Panc1 (cell line): ENCODE measurements at regions not wholly inside any gene's neighbourhood (a gene's known extent, or its start where the extent isn't known, plus 50 kb on each side); places are given as distances from the start of the nearest gene placed in this dataset.

Experiments
- POLR2AphosphoS5 ChIP-seq: IDR thresholded peaks from 2 replicates; pipeline ENCODE4 v1.6.1; 2012; ENCODE audit warnings: mild to moderate bottlenecking, low read depth, low read length, moderate library complexity
- SIN3A ChIP-seq: IDR thresholded peaks from 2 replicates; pipeline ENCODE4 v1.6.1; 2012; ENCODE audit warnings: low read depth, mild to moderate bottlenecking, low read length, moderate library complexity, borderline replicate concordance; ENCODE audit not compliant: insufficient read depth
- TCF7L2 ChIP-seq: IDR thresholded peaks from 2 replicates; pipeline ENCODE4 v1.6.1; 2011; ENCODE audit warnings: mild to moderate bottlenecking, low read depth, low read length, inconsistent platforms
- TF ChIP-seq, protein P1 (sequence below): fragments of 450-650 bp; IDR thresholded peaks from 2 replicates; pipeline ENCODE4 v1.5.1; 2017; ENCODE audit warnings: mild to moderate bottlenecking
- TF ChIP-seq, protein P2 (sequence below), 2 experiments: IDR thresholded peaks; 2 replicates each; pipeline ENCODE4 v1.6.1; 2011 to 2012; ENCODE audit warnings: low read depth in 2 of 2, control low read depth in 1 of 2, low read length in 1 of 2, mild to moderate bottlenecking in 1 of 2, moderate library complexity in 1 of 2; ENCODE audit not compliant: insufficient read depth in 1 of 2

DNA sequence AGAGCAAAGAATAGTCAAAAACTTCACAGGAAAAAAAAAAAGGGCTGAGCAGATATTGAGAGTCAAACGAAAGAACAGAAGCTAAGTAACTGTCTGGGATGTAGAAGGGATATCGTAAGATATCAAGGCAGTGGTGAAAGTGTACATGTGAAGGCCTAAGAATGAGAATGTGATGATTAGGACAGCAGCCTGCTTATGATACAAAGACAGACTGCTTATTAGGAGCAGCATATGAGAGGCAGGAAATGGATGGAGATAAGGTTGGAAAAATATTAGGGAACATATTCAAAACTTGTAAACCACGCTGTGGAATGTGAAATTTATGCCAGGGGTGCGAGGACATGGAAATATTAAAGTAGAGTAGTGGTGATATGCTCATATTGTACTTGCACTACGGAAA is 133.1 kb upstream of the FAM174A start:
- TF ChIP-seq, protein P1, sequence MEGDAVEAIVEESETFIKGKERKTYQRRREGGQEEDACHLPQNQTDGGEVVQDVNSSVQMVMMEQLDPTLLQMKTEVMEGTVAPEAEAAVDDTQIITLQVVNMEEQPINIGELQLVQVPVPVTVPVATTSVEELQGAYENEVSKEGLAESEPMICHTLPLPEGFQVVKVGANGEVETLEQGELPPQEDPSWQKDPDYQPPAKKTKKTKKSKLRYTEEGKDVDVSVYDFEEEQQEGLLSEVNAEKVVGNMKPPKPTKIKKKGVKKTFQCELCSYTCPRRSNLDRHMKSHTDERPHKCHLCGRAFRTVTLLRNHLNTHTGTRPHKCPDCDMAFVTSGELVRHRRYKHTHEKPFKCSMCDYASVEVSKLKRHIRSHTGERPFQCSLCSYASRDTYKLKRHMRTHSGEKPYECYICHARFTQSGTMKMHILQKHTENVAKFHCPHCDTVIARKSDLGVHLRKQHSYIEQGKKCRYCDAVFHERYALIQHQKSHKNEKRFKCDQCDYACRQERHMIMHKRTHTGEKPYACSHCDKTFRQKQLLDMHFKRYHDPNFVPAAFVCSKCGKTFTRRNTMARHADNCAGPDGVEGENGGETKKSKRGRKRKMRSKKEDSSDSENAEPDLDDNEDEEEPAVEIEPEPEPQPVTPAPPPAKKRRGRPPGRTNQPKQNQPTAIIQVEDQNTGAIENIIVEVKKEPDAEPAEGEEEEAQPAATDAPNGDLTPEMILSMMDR, result no peak
- TF ChIP-seq POLR2AphosphoS5 (no peak), TCF7L2 (no peak), SIN3A (no peak)
- TF ChIP-seq, protein P2, sequence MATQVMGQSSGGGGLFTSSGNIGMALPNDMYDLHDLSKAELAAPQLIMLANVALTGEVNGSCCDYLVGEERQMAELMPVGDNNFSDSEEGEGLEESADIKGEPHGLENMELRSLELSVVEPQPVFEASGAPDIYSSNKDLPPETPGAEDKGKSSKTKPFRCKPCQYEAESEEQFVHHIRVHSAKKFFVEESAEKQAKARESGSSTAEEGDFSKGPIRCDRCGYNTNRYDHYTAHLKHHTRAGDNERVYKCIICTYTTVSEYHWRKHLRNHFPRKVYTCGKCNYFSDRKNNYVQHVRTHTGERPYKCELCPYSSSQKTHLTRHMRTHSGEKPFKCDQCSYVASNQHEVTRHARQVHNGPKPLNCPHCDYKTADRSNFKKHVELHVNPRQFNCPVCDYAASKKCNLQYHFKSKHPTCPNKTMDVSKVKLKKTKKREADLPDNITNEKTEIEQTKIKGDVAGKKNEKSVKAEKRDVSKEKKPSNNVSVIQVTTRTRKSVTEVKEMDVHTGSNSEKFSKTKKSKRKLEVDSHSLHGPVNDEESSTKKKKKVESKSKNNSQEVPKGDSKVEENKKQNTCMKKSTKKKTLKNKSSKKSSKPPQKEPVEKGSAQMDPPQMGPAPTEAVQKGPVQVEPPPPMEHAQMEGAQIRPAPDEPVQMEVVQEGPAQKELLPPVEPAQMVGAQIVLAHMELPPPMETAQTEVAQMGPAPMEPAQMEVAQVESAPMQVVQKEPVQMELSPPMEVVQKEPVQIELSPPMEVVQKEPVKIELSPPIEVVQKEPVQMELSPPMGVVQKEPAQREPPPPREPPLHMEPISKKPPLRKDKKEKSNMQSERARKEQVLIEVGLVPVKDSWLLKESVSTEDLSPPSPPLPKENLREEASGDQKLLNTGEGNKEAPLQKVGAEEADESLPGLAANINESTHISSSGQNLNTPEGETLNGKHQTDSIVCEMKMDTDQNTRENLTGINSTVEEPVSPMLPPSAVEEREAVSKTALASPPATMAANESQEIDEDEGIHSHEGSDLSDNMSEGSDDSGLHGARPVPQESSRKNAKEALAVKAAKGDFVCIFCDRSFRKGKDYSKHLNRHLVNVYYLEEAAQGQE (IDR thresholded peaks at IDR 0.05; ENCODE audit: insufficient read depth in 1 of 2, low read depth in 2 of 2, low read length in 1 of 2), result no peak
